MM.1S (cell line): ENCODE measurements at regions not wholly inside any gene's neighbourhood (a gene's known extent, or its start where the extent isn't known, plus 50 kb on each side); places are given as distances from the start of the nearest gene placed in this dataset.

Experiments used
- DNase-seq: peaks from one replicate; pipeline ENCODE4 v3.0.0-alpha.2; 2015
- H2AFZ ChIP-seq: fragments of 300-600 bp; sonication (generic); 2 replicates; pipeline ENCODE4 v1.6.0; 2016; ENCODE audit warnings: antibody characterized with exemption, low read length
- H3F3A ChIP-seq: fragments of 300-600 bp; sonication (generic); 2 replicates; pipeline ENCODE4 v1.6.1; 2016; ENCODE audit warnings: mild to moderate bottlenecking, antibody characterized with exemption, low read length, moderate library complexity, mixed read lengths; ENCODE audit not compliant: insufficient read depth
- H3K27ac ChIP-seq: fragments of 300-600 bp; sonication (generic); 2 replicates; pipeline ENCODE4 v1.5.1; 2016; ENCODE audit warnings: mild to moderate bottlenecking, low read length
- H3K27me3 ChIP-seq: fragments of 300-600 bp; sonication (generic); replicated peaks from 2 replicates; pipeline ENCODE4 v1.6.0; 2016; ENCODE audit warnings: low read length; ENCODE audit not compliant: insufficient read depth
- H3K36me3 ChIP-seq: fragments of 300-600 bp; sonication (generic); replicated peaks from 2 replicates; pipeline ENCODE4 v1.6.1; 2016; ENCODE audit warnings: mild to moderate bottlenecking, low read length, mixed read lengths; ENCODE audit not compliant: insufficient read depth
- H3K4me1 ChIP-seq: fragments of 300-600 bp; sonication (generic); 2 replicates; pipeline ENCODE4 v1.6.1; 2016; ENCODE audit warnings: low read length, mixed read lengths
- H3K4me2 ChIP-seq: fragments of 300-600 bp; sonication (generic); 2 replicates; pipeline ENCODE4 v1.6.0; 2016; ENCODE audit warnings: low read depth, low read length
- H3K4me3 ChIP-seq: fragments of 300-600 bp; sonication (generic); 2 replicates; pipeline ENCODE4 v1.5.1; 2016; ENCODE audit warnings: low read length, mixed read lengths
- H3K79me2 ChIP-seq: fragments of 300-600 bp; sonication (generic); 2 replicates; pipeline ENCODE4 v1.6.1; 2016; ENCODE audit warnings: mixed run types, low read length, mixed read lengths
- H3K9ac ChIP-seq: fragments of 300-600 bp; sonication (generic); 2 replicates; pipeline ENCODE4 v1.6.1; 2016; ENCODE audit warnings: low read length, mixed read lengths
- H3K9me2 ChIP-seq: fragments of 300-600 bp; sonication (generic); replicated peaks from 2 replicates; pipeline ENCODE4 v1.6.1; 2016; ENCODE audit warnings: mild to moderate bottlenecking, low read length, mixed read lengths; ENCODE audit not compliant: insufficient read depth
- H3K9me3 ChIP-seq: fragments of 300-600 bp; sonication (generic); replicated peaks from 2 replicates; pipeline ENCODE4 v1.6.1; 2016; ENCODE audit warnings: mild to moderate bottlenecking, low read length, mixed read lengths; ENCODE audit not compliant: insufficient read depth
- H4K20me1 ChIP-seq: fragments of 300-600 bp; sonication (generic); 2 replicates; pipeline ENCODE4 v1.6.1; 2016; ENCODE audit warnings: mild to moderate bottlenecking, low read length, moderate library complexity, mixed read lengths; ENCODE audit not compliant: insufficient read depth
- CTCF ChIP-seq: fragments of 300-600 bp; sonication (generic); IDR thresholded peaks from 2 replicates; pipeline ENCODE4 v1.5.1; 2016; ENCODE audit warnings: antibody characterized with exemption, low read length, mixed read lengths
- EZH2 ChIP-seq: fragments of 300-600 bp; sonication (generic); optimal IDR thresholded peaks from 2 replicates; pipeline ENCODE3; 2017; ENCODE audit warnings: low read depth, mild to moderate bottlenecking, antibody characterized with exemption, low read length, mixed read lengths
- EZH2phosphoT487 ChIP-seq: fragments of 300-600 bp; sonication (generic); IDR thresholded peaks from 2 replicates; pipeline ENCODE4 v1.6.1; 2018; ENCODE audit warnings: antibody characterized with exemption, low read length

- no peak overlapping the region for H3K4me2 ChIP-seq
- DNase-seq = no peak
- H3K4me3 ChIP-seq = no peak overlapping the region
- H3K9me2 ChIP-seq = no peaks in the 10 kb centered on the region
- H4K20me1 ChIP-seq = no peaks in the 10 kb centered on the region
- no peaks in the 10 kb centered on the region for H3K27me3 ChIP-seq
- H3K27ac ChIP-seq = no peak overlapping the region
- H3K36me3 ChIP-seq = no peaks in the 10 kb centered on the region
- no peak overlapping the region for H3K9ac ChIP-seq
- no peak for TF ChIP-seq EZH2phosphoT487
- TF ChIP-seq EZH2 = no peak
- no peak for TF ChIP-seq CTCF
- no peaks in the 10 kb centered on the region for H3F3A ChIP-seq
- no peaks in the 10 kb centered on the region for H3K79me2 ChIP-seq
- H2AFZ ChIP-seq = no peak overlapping the region
- H3K9me3 ChIP-seq = no peaks in the 10 kb centered on the region
- no peaks in the 10 kb centered on the region for H3K4me1 ChIP-seq
These were observed 138.4 kb upstream of the ARX start for GRCh38 chrX:25154168-25154567.

- no peaks in the 10 kb centered on the region for H3K27me3 ChIP-seq
- no peak overlapping the region for H3K4me3 ChIP-seq
- H3K9ac ChIP-seq = no peak overlapping the region
- no peaks in the 10 kb centered on the region for H3K4me1 ChIP-seq
- H3K9me2 ChIP-seq = no peaks in the 10 kb centered on the region
- no peak overlapping the region for H3K4me2 ChIP-seq
- TF ChIP-seq EZH2phosphoT487 = no peak
- TF ChIP-seq EZH2 = no peak
- TF ChIP-seq CTCF = no peak
- H3K9me3 ChIP-seq = no peaks in the 10 kb centered on the region
- H3K79me2 ChIP-seq = no peaks in the 10 kb centered on the region
- H3K27ac ChIP-seq = no peak overlapping the region
- no peaks in the 10 kb centered on the region for H3F3A ChIP-seq
- H3K36me3 ChIP-seq = no peaks in the 10 kb centered on the region
- DNase-seq = no peak
- H2AFZ ChIP-seq = no peak overlapping the region
- H4K20me1 ChIP-seq = no peaks in the 10 kb centered on the region
These were observed 136.0 kb upstream of the ARX start for GRCh38 chrX:25151749-25152148.

- Histone ChIP-seq H3K79me2 (no peaks in the 10 kb centered on the region), H3F3A (no peaks in the 10 kb centered on the region), H3K4me3 (no peak overlapping the region), H3K27me3 (no peaks in the 10 kb centered on the region), H3K27ac (no peak overlapping the region), H3K4me1 (no peaks in the 10 kb centered on the region), H3K9me3 (no peaks in the 10 kb centered on the region), H2AFZ (no peak overlapping the region), H4K20me1 (no peaks in the 10 kb centered on the region), H3K9me2 (no peaks in the 10 kb centered on the region), H3K4me2 (no peak overlapping the region), H3K9ac (no peak overlapping the region), H3K36me3 (no peaks in the 10 kb centered on the region)
- TF ChIP-seq EZH2 (no peak), CTCF (peak; percentile 63), EZH2phosphoT487 (no peak)
- peak; percentile 13 for DNase-seq
These were observed 128.5 kb upstream of the ARX start for GRCh38 chrX:25144043-25144940.
